GM12878 (cell line): ENCODE measurements at regions not wholly inside any gene's neighbourhood (a gene's known extent, or its start where the extent isn't known, plus 50 kb on each side); places are given as distances from the start of the nearest gene placed in this dataset.

Experiments used
- ATAC-seq: fragments of 200-7000 bp; cut with Tn5 transposase; 3 replicates; pipeline ENCODE4 v1.9.1; 2020; ENCODE audit warnings: mild to moderate bottlenecking, moderate library complexity
- BruUV-seq: library from RNA; stranded (reverse); fragments of 400-500 nt; replicated peaks from 2 replicates; lab custom pipeline; 2021; lab: Mats Ljungman, UMichigan
- CTCF ChIA-PET: fragments of 300-600 bp; sonication (Branson Sonifier 250); formaldehyde crosslinking; extraction: SDS; loops from one replicate; lab custom pipeline; 2021; ENCODE audit warnings: inconsistent platforms; lab: Yijun Ruan, JAX
- POLR2A ChIA-PET: fragments of 350-600 bp; formaldehyde crosslinking; extraction: SDS; loops from one replicate; lab custom pipeline; 2021; ENCODE audit warnings: inconsistent platforms; lab: Charles Lee
- RAD21 ChIA-PET: fragments of 300-600 bp; sonication (Branson Sonifier 250); formaldehyde crosslinking; loops from one replicate; lab custom pipeline; 2023; ENCODE audit warnings: antibody characterized with exemption; ENCODE audit not compliant: unreplicated experiment; lab: Charles Lee
- SMC1A ChIA-PET: fragments of 300-600 bp; sonication (Branson Sonifier 250); formaldehyde crosslinking; loops from one replicate; lab custom pipeline; 2023; ENCODE audit not compliant: unreplicated experiment, uncharacterized antibody; lab: Charles Lee
- DNase-seq: peaks from one replicate; pipeline ENCODE4 v3.0.0-alpha.2; 2011; ENCODE audit warnings: low read depth, low spot score
- FAIRE-seq: peaks from 3 replicates; lab custom pipeline; 2011; peaks lifted over from hg19 to GRCh38; lab: Jason Lieb, UNC
- H2AFZ ChIP-seq: 2 replicates; pipeline ENCODE4 v1.6.0; 2011; ENCODE audit warnings: low read depth, low read length, control low read depth; ENCODE audit not compliant: control insufficient read depth
- H3K27ac ChIP-seq: 2 replicates; pipeline ENCODE4 v1.5.1; 2011; ENCODE audit warnings: control low read depth; ENCODE audit not compliant: control insufficient read depth, insufficient read depth
- H3K27me3 ChIP-seq, 2 experiments: replicated peaks in 1 of 2; 2 replicates each; pipeline versions ENCODE4 v1.6.0 to v1.6.1; 2011; ENCODE audit warnings: low read length in 1 of 2; ENCODE audit not compliant: control insufficient read depth in 2 of 2, insufficient read depth in 2 of 2
- H3K36me3 ChIP-seq, 2 experiments: 2 replicates each; pipeline ENCODE4 v1.5.1; 2011; ENCODE audit warnings: low read length in 1 of 2; ENCODE audit not compliant: control insufficient read depth in 2 of 2, insufficient read depth in 2 of 2
- H3K4me1 ChIP-seq: 2 replicates; pipeline ENCODE4 v1.6.1; 2011; ENCODE audit warnings: mild to moderate bottlenecking, low read length, moderate library complexity, mixed read lengths; ENCODE audit not compliant: control insufficient read depth, insufficient read depth
- H3K4me2 ChIP-seq: 2 replicates; pipeline ENCODE4 v1.6.0; 2011; ENCODE audit warnings: control low read depth; ENCODE audit not compliant: control insufficient read depth, insufficient read depth
- H3K4me3 ChIP-seq: fragments of 200-600 bp; sonication (generic); 2 replicates; pipeline ENCODE4 v1.5.1; 2016
- H3K79me2 ChIP-seq: 2 replicates; pipeline ENCODE4 v1.6.0; 2011; ENCODE audit warnings: low read length; ENCODE audit not compliant: control insufficient read depth, insufficient read depth
- H3K9ac ChIP-seq: 2 replicates; pipeline ENCODE4 v1.8.0; 2011; ENCODE audit warnings: low read length, control low read depth, mixed read lengths; ENCODE audit not compliant: control insufficient read depth, insufficient read depth
- H3K9me3 ChIP-seq: replicated peaks from 3 replicates; pipeline ENCODE4 v1.5.1; 2011; ENCODE audit warnings: mild to moderate bottlenecking, low read length; ENCODE audit not compliant: control insufficient read depth, insufficient read depth
- H4K20me1 ChIP-seq: 2 replicates; pipeline ENCODE4 v1.6.0; 2011; ENCODE audit not compliant: control insufficient read depth, insufficient read depth
- CHD2 ChIP-seq: IDR thresholded peaks from 2 replicates; pipeline ENCODE4 v1.6.1; 2011; ENCODE audit warnings: low read depth, low read length, improper control_type of control experiment, borderline replicate concordance
- EZH2 ChIP-seq: IDR thresholded peaks from 2 replicates; pipeline ENCODE4 v1.6.1; 2012; ENCODE audit warnings: low read depth, mild to moderate bottlenecking, control low read depth, inconsistent platforms, low read length, borderline replicate concordance; ENCODE audit not compliant: control insufficient read depth
- MXI1 ChIP-seq: fragments of 150-350 bp; IDR thresholded peaks from 2 replicates; pipeline ENCODE4 v1.6.1; 2011; ENCODE audit warnings: low read depth, mild to moderate bottlenecking, inconsistent platforms, low read length, improper control_type of control experiment
- NFXL1 ChIP-seq: fragments of 450-650 bp; IDR thresholded peaks from 2 replicates; pipeline ENCODE4 v1.6.1; 2017; ENCODE audit warnings: antibody characterized with exemption, mild to moderate bottlenecking, borderline replicate concordance
- NFYA ChIP-seq: IDR thresholded peaks from 2 replicates; pipeline ENCODE4 v1.6.1; 2011; ENCODE audit warnings: low read depth, mild to moderate bottlenecking, low read length, improper control_type of control experiment, borderline replicate concordance
- RAD21 ChIP-seq: IDR thresholded peaks from 2 replicates; pipeline ENCODE4 v1.6.1; 2011; ENCODE audit warnings: mild to moderate bottlenecking, low read depth, low read length, moderate library complexity; ENCODE audit not compliant: insufficient read depth
- SREBF1 ChIP-seq: IDR thresholded peaks from 2 replicates; pipeline ENCODE4 v1.6.1; 2012; ENCODE audit warnings: mild to moderate bottlenecking, low read length
- SUZ12 ChIP-seq: fragments of 200-600 bp; sonication (generic); IDR thresholded peaks from one replicate; pipeline ENCODE4 v1.6.1; 2018; ENCODE audit warnings: antibody characterized with exemption, mild to moderate bottlenecking; ENCODE audit not compliant: unreplicated experiment
- TARDBP ChIP-seq: IDR thresholded peaks from 2 replicates; pipeline ENCODE4 v1.6.1; 2016; ENCODE audit warnings: borderline replicate concordance
- TCF12 ChIP-seq: IDR thresholded peaks from 2 replicates; pipeline ENCODE4 v1.6.1; 2011; ENCODE audit warnings: low read depth, mild to moderate bottlenecking, low read length
- USF2 ChIP-seq: IDR thresholded peaks from 2 replicates; pipeline ENCODE4 v1.6.1; 2011; ENCODE audit warnings: low read depth, low read length, improper control_type of control experiment, borderline replicate concordance
- WGBS: methylation state at CpG from one replicate; pipeline ENCODE4 v1.1.6; 2016; ENCODE audit warnings: low lambda C conversion rate; ENCODE audit not compliant: insufficient replicate concordance, insufficient coverage; ENCODE audit errors: missing lambda C conversion rate; 5-methylcytosine and 5-hydroxymethylcytosine counted together
- in situ Hi-C: fragments of 300-500 bp; cut with MboI; formaldehyde crosslinking; loops from 9 replicates; pipeline ENCODE4 v1.14.3; 2018; ENCODE audit warnings: mixed read lengths
- intact Hi-C: fragments of 100-400 bp; cut with micrococcal nuclease; formaldehyde crosslinking; loops from one replicate; pipeline ENCODE4 v1.14.2; 2022; ENCODE audit not compliant: unreplicated experiment
- TF ChIP-seq, protein P1 (sequence below): fragments of 450-650 bp; formaldehyde crosslinking; IDR thresholded peaks from 2 replicates; pipeline ENCODE4 v1.4.0; 2022; ENCODE audit warnings: mild to moderate bottlenecking, moderate library complexity
- TF ChIP-seq, protein P2 (sequence below): IDR thresholded peaks from 2 replicates; pipeline ENCODE4 v1.6.1; 2012; ENCODE audit warnings: improper control_type of control experiment, low read depth, low read length; ENCODE audit not compliant: insufficient replicate concordance

DNA sequence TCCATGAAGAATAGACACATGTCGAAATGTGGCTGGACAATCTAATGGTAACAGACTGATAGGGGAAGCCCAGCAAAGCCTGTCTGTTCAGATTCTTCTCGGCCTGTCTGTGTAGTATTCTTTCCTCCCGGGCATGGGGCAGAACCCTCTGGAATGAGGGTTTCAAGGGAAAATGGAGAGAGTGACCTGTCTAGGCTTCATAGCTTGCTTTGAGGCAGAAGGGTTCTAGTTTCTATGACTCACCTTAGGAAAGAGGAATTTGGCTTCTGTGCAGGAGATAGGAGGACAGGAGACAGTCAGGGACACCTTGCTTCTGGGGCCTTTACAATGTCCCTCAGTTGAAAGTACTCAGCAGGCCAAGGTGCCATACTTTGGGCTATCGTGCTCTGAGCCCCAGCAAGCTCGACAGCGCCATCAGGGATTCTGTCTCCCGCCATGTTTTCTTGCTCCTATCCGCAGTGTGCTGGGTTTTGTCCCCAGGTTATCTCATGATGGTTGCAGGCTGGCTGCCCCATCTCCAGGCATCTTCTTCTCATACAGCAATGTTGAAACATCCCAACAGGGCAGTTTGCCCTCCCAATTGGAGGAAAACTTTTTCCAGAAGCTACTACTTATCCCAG lies 74.7 kb upstream of the TLK1 start:
- no peak for DNase-seq
- FAIRE-seq, result no peak
- no peaks in the 10 kb centered on the region for H3K36me3 ChIP-seq
- H3K9me3 ChIP-seq, result no peaks in the 10 kb centered on the region
- in situ Hi-C loops (no loop called here), intact Hi-C loops (no loop called here)
- no peaks in the 10 kb centered on the region for H3K27me3 ChIP-seq
- SMC1A ChIA-PET, result interaction anchor here (0.7 to 3.0 kb wide), 4 partner anchors 8 to 20 kb away, joined by 3 to 16 read pairs (median 6); no protein-coding TSS in a partner anchor
- no peak overlapping the region for H3K4me3 ChIP-seq
- POLR2A ChIA-PET, result no interaction called here
- no peaks in the 10 kb centered on the region for H3K79me2 ChIP-seq
- no peak overlapping the region for H3K27ac ChIP-seq
- H4K20me1 ChIP-seq, result no peaks in the 10 kb centered on the region
- BruUV-seq, result no TSS peak
- RAD21 ChIA-PET, result no interaction called here
- H3K4me2 ChIP-seq, result no peak overlapping the region
- CTCF ChIA-PET, result interaction anchor here (0.8 to 1.2 kb wide), 2 partner anchors 9 to 11 kb away, joined by 3 read pairs; no protein-coding TSS in a partner anchor
- H3K9ac ChIP-seq, result no peak overlapping the region
- H3K4me1 ChIP-seq, result no peaks in the 10 kb centered on the region
- H2AFZ ChIP-seq, result no peak overlapping the region
- ATAC-seq, result no peak
- WGBS, result 100% methylated on average over 8 of the region's 8 CpGs
- TF ChIP-seq TARDBP, result no peak
- TF ChIP-seq MXI1, result no peak
- no peak for TF ChIP-seq TCF12
- no peak for TF ChIP-seq SUZ12
- TF ChIP-seq, protein P1, sequence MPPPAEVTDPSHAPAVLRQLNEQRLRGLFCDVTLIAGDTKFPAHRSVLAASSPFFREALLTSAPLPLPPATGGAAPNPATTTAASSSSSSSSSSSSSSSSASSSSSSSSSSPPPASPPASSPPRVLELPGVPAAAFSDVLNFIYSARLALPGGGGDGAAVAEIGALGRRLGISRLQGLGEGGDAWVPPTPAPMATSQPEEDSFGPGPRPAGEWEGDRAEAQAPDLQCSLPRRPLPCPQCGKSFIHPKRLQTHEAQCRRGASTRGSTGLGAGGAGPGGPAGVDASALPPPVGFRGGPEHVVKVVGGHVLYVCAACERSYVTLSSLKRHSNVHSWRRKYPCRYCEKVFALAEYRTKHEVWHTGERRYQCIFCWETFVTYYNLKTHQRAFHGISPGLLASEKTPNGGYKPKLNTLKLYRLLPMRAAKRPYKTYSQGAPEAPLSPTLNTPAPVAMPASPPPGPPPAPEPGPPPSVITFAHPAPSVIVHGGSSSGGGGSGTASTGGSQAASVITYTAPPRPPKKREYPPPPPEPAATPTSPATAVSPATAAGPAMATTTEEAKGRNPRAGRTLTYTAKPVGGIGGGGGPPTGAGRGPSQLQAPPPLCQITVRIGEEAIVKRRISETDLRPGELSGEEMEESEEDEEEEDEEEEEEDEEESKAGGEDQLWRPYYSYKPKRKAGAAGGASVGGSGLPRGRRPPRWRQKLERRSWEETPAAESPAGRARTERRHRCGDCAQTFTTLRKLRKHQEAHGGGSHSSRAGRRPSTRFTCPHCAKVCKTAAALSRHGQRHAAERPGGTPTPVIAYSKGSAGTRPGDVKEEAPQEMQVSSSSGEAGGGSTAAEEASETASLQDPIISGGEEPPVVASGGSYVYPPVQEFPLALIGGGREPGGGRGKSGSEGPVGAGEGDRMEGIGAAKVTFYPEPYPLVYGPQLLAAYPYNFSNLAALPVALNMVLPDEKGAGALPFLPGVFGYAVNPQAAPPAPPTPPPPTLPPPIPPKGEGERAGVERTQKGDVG (CRISPR knock-in tag), result no peak
- TF ChIP-seq USF2, result no peak
- no peak for TF ChIP-seq SREBF1
- no peak for TF ChIP-seq RAD21
- TF ChIP-seq, protein P2, sequence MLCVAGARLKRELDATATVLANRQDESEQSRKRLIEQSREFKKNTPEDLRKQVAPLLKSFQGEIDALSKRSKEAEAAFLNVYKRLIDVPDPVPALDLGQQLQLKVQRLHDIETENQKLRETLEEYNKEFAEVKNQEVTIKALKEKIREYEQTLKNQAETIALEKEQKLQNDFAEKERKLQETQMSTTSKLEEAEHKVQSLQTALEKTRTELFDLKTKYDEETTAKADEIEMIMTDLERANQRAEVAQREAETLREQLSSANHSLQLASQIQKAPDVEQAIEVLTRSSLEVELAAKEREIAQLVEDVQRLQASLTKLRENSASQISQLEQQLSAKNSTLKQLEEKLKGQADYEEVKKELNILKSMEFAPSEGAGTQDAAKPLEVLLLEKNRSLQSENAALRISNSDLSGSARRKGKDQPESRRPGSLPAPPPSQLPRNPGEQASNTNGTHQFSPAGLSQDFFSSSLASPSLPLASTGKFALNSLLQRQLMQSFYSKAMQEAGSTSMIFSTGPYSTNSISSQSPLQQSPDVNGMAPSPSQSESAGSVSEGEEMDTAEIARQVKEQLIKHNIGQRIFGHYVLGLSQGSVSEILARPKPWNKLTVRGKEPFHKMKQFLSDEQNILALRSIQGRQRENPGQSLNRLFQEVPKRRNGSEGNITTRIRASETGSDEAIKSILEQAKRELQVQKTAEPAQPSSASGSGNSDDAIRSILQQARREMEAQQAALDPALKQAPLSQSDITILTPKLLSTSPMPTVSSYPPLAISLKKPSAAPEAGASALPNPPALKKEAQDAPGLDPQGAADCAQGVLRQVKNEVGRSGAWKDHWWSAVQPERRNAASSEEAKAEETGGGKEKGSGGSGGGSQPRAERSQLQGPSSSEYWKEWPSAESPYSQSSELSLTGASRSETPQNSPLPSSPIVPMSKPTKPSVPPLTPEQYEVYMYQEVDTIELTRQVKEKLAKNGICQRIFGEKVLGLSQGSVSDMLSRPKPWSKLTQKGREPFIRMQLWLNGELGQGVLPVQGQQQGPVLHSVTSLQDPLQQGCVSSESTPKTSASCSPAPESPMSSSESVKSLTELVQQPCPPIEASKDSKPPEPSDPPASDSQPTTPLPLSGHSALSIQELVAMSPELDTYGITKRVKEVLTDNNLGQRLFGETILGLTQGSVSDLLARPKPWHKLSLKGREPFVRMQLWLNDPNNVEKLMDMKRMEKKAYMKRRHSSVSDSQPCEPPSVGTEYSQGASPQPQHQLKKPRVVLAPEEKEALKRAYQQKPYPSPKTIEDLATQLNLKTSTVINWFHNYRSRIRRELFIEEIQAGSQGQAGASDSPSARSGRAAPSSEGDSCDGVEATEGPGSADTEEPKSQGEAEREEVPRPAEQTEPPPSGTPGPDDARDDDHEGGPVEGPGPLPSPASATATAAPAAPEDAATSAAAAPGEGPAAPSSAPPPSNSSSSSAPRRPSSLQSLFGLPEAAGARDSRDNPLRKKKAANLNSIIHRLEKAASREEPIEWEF, result no peak
- TF ChIP-seq NFXL1, result no peak
- TF ChIP-seq CHD2, result no peak
- TF ChIP-seq EZH2, result no peak
- no peak for TF ChIP-seq NFYA
